Stimulated activated CD8-positive, alpha-beta memory T cell treated with anti-CD3 and anti-CD28 coated beads, Interleukin-4, amount 100 ng/mL, for 48 hours (primary cell): ENCODE measurements at regions not wholly inside any gene's neighbourhood (a gene's known extent, or its start where the extent isn't known, plus 50 kb on each side); places are given as distances from the start of the nearest gene placed in this dataset.
"Not testable (repeated sequence)": the region's sequence is repeated elsewhere in the genome, so short reads cannot be mapped to it uniquely, and the experiment has no call there.

Source experiments
- DNase-seq: peaks from one replicate; pipeline ENCODE4 v3.0.0-alpha.2; 2020

GRCh38 chr10:9015005-9015404, 960.5 kb downstream of the GATA3 start:
- DNase-seq = no peak

GRCh38 chr10:9015447-9015846, 961.0 kb downstream of the GATA3 start:
- DNase-seq = no peak

GRCh38 chr10:9016930-9017329, 962.4 kb downstream of the GATA3 start:
- no peak for DNase-seq

- no peak for DNase-seq
Observed at GRCh38 chr10:9018195-9019173, 964.0 kb downstream of the GATA3 start.

GRCh38 chr10:9023206-9023605, 968.7 kb downstream of the GATA3 start:
- no peak for DNase-seq

GRCh38 chr10:9024210-9024609, 969.7 kb downstream of the GATA3 start:
- no peak for DNase-seq

GRCh38 chr10:9028231-9028630, 973.7 kb downstream of the GATA3 start:
- no peak for DNase-seq

- DNase-seq = no peak
Observed at GRCh38 chr10:9035355-9035754, 980.9 kb downstream of the GATA3 start.

GRCh38 chr10:9036711-9037204, 982.3 kb downstream of the GATA3 start:
- DNase-seq = no peak

GRCh38 chr10:9038146-9038714, 983.7 kb downstream of the GATA3 start:
- no peak for DNase-seq

GRCh38 chr10:9043466-9043865, 989.0 kb downstream of the GATA3 start:
- no peak for DNase-seq

GRCh38 chr10:9045311-9045710, 990.8 kb downstream of the GATA3 start:
- DNase-seq = no peak

- no peak for DNase-seq
Observed at GRCh38 chr10:9051328-9051974, 997.0 kb downstream of the GATA3 start.

GRCh38 chr10:9052767-9053166, 998.3 kb downstream of the GATA3 start:
- DNase-seq = no peak

GRCh38 chr10:9056521-9056920, 1002.0 kb downstream of the GATA3 start:
- DNase-seq = no peak

GRCh38 chr10:9057293-9057692, 1002.8 kb downstream of the GATA3 start:
- not testable (repeated sequence) for DNase-seq

GRCh38 chr10:9060314-9060713, 1005.8 kb downstream of the GATA3 start:
- no peak for DNase-seq

GRCh38 chr10:9061871-9062270, 1007.4 kb downstream of the GATA3 start:
- no peak for DNase-seq

- no peak for DNase-seq
Observed at GRCh38 chr10:9066152-9066551, 1011.7 kb downstream of the GATA3 start.

- DNase-seq = no peak
Observed at GRCh38 chr10:9068003-9068402, 1013.5 kb downstream of the GATA3 start.

- no peak for DNase-seq
Observed at GRCh38 chr10:9069136-9069535, 1014.6 kb downstream of the GATA3 start.

GRCh38 chr10:9075420-9075819, 1020.9 kb downstream of the GATA3 start:
- DNase-seq = no peak

- DNase-seq = no peak
Observed at GRCh38 chr10:9076066-9076465, 1021.6 kb downstream of the GATA3 start.

GRCh38 chr10:9081253-9081652, 1026.8 kb downstream of the GATA3 start:
- no peak for DNase-seq
